ENCODE measurements at regions not wholly inside any gene's neighbourhood (a gene's known extent, or its start where the extent isn't known, plus 50 kb on each side); places are given as distances from the start of the nearest gene placed in this dataset.

- no peak for TF ChIP-seq GATAD2A (CRISPR knock-in tag; IDR thresholded peaks at IDR 0.05)
- TF ChIP-seq USF2 (IDR thresholded peaks at IDR 0.05; ENCODE audit: low read depth, low read length), result no peak
- TF ChIP-seq USF2 (CRISPR knock-in tag; IDR thresholded peaks at IDR 0.05; ENCODE audit: borderline replicate concordance), result no peak
- TF ChIP-seq, protein P1, sequence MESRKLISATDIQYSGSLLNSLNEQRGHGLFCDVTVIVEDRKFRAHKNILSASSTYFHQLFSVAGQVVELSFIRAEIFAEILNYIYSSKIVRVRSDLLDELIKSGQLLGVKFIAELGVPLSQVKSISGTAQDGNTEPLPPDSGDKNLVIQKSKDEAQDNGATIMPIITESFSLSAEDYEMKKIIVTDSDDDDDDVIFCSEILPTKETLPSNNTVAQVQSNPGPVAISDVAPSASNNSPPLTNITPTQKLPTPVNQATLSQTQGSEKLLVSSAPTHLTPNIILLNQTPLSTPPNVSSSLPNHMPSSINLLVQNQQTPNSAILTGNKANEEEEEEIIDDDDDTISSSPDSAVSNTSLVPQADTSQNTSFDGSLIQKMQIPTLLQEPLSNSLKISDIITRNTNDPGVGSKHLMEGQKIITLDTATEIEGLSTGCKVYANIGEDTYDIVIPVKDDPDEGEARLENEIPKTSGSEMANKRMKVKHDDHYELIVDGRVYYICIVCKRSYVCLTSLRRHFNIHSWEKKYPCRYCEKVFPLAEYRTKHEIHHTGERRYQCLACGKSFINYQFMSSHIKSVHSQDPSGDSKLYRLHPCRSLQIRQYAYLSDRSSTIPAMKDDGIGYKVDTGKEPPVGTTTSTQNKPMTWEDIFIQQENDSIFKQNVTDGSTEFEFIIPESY (CRISPR knock-in tag; IDR thresholded peaks at IDR 0.05), result no peak
- TF ChIP-seq CC2D1A (CRISPR knock-in tag; IDR thresholded peaks at IDR 0.05), result no peak
- no peak for TF ChIP-seq RNF219 (CRISPR knock-in tag; IDR thresholded peaks at IDR 0.05)
- TF ChIP-seq ZNF788 (CRISPR knock-in tag; IDR thresholded peaks at IDR 0.05; ENCODE audit: borderline replicate concordance), result no peak
- no peak for TF ChIP-seq BRF2 (CRISPR knock-in tag; IDR thresholded peaks at IDR 0.05)
- no peak for TF ChIP-seq TARDBP (CRISPR knock-in tag; IDR thresholded peaks at IDR 0.05)
- TF ChIP-seq, protein P2, sequence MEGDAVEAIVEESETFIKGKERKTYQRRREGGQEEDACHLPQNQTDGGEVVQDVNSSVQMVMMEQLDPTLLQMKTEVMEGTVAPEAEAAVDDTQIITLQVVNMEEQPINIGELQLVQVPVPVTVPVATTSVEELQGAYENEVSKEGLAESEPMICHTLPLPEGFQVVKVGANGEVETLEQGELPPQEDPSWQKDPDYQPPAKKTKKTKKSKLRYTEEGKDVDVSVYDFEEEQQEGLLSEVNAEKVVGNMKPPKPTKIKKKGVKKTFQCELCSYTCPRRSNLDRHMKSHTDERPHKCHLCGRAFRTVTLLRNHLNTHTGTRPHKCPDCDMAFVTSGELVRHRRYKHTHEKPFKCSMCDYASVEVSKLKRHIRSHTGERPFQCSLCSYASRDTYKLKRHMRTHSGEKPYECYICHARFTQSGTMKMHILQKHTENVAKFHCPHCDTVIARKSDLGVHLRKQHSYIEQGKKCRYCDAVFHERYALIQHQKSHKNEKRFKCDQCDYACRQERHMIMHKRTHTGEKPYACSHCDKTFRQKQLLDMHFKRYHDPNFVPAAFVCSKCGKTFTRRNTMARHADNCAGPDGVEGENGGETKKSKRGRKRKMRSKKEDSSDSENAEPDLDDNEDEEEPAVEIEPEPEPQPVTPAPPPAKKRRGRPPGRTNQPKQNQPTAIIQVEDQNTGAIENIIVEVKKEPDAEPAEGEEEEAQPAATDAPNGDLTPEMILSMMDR (CRISPR knock-in tag; IDR thresholded peaks at IDR 0.05), result no peak
- no peak for TF ChIP-seq ZFAT (CRISPR knock-in tag; conservative IDR thresholded peaks at IDR 0.05)
- TF ChIP-seq ZNF432 (CRISPR knock-in tag; IDR thresholded peaks at IDR 0.05; ENCODE audit: borderline replicate concordance), result no peak
- no peak for TF ChIP-seq POLR2AphosphoS5 (IDR thresholded peaks at IDR 0.05; ENCODE audit: low read depth, low read length)
- no peak for TF ChIP-seq TAF1 (CRISPR knock-in tag; IDR thresholded peaks at IDR 0.05)
- no peak for TF ChIP-seq NFE2L2 (IDR thresholded peaks at IDR 0.05; ENCODE audit: low read length)
Measured at GRCh38 chr1:101698681-101699080, 298.0 kb downstream of the OLFM3 start.

Measured in HepG2 (cell line).